Astrocyte of the spinal cord (primary cell): ENCODE measurements at regions not wholly inside any gene's neighbourhood (a gene's known extent, or its start where the extent isn't known, plus 50 kb on each side); places are given as distances from the start of the nearest gene placed in this dataset.

Source experiments
- DNase-seq: peaks from one replicate; pipeline ENCODE4 v3.0.0; 2011; ENCODE audit warnings: low read depth, low spot score
- H3K4me3 ChIP-seq: 2 replicates; pipeline ENCODE4 v1.5.1; 2011; ENCODE audit warnings: low read depth, mild to moderate bottlenecking, low read length, moderate library complexity
- CTCF ChIP-seq: IDR thresholded peaks from 2 replicates; pipeline ENCODE4 v1.5.1; 2012; ENCODE audit warnings: low read depth, mild to moderate bottlenecking, low read length, inconsistent platforms
- in situ Hi-C: cut with HindIII; loops from 2 replicates; pipeline ENCODE4 v1.10.0; 2017; ENCODE audit warnings: low sequenced_read_pairs

- in situ Hi-C loops, result no loop called here
- TF ChIP-seq CTCF, result no peak
- DNase-seq, result no peak
- H3K4me3 ChIP-seq, result no peak overlapping the region
These were observed 98.6 kb upstream of the F3 start for GRCh38 chr1:94640125-94640524.

GRCh38 chr1:94637121-94637520 lies 95.6 kb upstream of the F3 start:
- DNase-seq, result no peak
- in situ Hi-C loops, result no loop called here
- no peak for TF ChIP-seq CTCF
- no peak overlapping the region for H3K4me3 ChIP-seq

DNA sequence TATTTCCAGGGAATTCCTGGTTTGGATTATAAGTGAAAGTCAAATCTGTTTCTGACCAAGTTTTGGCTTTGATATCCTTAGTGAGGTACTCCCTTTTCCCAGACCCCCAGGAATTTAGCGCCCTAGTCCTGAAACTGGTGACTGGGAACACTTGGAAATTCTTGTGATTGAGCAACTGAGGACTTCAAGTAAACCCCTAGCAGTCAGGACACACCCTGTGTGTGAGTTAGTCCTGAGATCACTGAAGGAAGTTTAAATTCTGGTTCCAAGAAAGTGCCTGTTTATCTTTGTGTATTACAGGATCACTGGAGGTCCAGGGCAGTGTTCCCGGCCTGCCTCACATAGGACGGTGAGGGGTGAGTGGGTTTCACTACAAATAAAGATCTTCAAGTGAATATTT lies 95.1 kb upstream of the F3 start:
- H3K4me3 ChIP-seq, result no peak overlapping the region
- no peak for TF ChIP-seq CTCF
- in situ Hi-C loops, result no loop called here
- no peak for DNase-seq

DNA sequence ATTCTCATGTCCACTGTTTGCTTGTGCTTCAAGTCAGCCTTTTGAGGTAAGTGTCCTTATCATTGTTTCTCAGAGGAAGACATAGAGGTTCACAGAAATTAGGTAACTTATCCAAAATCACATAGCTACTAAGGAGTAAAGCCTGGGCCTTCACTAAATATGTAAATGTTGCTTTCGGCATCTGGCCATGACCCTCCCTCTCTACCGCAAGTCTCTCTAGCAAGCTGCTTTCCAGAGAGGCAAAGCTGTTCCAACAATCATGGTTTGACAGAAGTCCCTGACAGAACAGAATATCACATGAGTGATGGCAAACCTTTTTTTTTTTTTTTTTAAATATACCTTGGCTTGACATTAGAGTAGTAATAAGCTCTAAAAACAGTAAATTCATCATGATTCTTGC lies 94.5 kb upstream of the F3 start:
- no peak overlapping the region for H3K4me3 ChIP-seq
- in situ Hi-C loops, result no loop called here
- TF ChIP-seq CTCF, result no peak
- no peak for DNase-seq

DNA sequence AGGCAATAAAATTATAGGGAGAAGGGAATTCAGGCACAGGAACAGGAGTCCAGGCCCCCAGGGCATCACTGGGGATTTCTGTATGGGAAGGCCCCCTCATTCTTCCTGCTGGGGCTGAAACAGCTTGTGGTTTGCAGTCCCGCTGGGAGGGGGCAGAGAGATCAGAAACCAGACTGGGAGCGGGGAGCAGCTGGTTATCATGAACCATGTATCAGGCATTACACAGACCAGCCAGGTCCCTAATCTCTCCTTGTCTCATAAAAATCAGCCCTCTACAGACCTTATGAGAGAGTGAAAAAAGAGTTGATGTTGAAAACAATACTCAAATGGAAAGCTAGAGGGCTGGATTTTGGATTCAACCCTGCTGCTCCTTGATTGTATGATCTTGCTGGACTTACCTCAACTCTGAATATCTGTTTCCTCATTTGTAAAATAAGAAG lies 93.4 kb upstream of the F3 start:
- no peak for DNase-seq
- peak; percentile 14 for TF ChIP-seq CTCF
- in situ Hi-C loops, result no loop called here
- no peak overlapping the region for H3K4me3 ChIP-seq

DNA sequence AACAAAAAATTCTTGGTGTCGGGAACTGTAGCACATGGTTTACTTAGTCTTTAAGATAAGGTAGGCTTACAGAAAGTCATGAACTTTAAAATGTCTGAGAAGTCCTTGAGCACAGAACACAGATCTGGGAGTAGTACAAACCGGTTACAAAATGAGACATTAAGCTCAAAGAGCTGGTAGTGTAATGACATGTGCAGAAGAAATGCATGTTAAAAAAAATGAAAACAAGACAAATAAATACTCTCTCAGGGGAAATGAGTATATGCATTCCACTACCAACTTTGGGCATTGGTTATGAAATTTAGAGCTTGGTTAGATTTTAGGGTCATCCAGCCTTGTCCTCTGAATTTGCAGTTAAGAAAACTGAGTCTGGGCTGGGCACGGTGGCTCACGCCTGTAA lies 91.5 kb upstream of the F3 start:
- no peak for TF ChIP-seq CTCF
- no peak overlapping the region for H3K4me3 ChIP-seq
- DNase-seq, result peak; percentile 34
- in situ Hi-C loops, result no loop called here
